Adrenal gland (tissue), 5 donors: ENCODE measurements at regions not wholly inside any gene's neighbourhood (a gene's known extent, or its start where the extent isn't known, plus 50 kb on each side); places are given as distances from the start of the nearest gene placed in this dataset.

Source experiments
- POLR2A ChIP-seq, 2 donors: fragments of 450-650 bp; IDR thresholded peaks; one replicate each; pipeline ENCODE4 v1.6.1; 2017; ENCODE audit warnings: antibody characterized with exemption in 2 of 2, mild to moderate bottlenecking in 2 of 2, moderate library complexity in 1 of 2
- TF ChIP-seq, protein P1 (sequence below), 6 experiments: fragments of 450-650 bp in 4 of 6; fragments of 200-600 bp in 2 of 6; sonication (generic) in 1 of 6; IDR thresholded peaks; 1 replicate in 5 of 6; 2 replicates in 1 of 6; pipeline versions ENCODE4 v1.5.1 to v1.8.0; 2016 to 2021; ENCODE audit warnings: antibody characterized with exemption in 6 of 6, mild to moderate bottlenecking in 2 of 6, moderate library complexity in 1 of 6
- donor health status: DM: no; HTN: no; CAD: no.

DNA sequence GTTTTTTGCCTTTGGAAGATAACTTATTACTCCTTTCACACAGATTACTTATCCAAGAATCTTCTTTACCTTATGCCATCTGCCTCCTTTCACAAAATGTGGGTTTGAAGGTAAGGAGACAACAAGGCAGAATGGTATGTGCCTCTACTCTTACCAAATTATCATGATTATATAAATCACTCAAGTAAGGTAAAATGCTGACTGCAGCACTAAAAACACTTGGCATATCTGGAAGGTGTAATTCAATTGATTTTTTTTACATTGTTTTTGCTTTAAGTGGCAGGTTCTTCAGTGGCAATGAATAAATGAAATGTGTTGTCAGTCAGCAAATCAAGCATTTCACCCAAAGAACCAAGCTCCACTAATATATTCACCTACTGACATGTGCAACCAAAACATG is 346.1 kb downstream of the OMA1 start:
- no peak for TF ChIP-seq POLR2A (IDR thresholded peaks at IDR 0.05)
- TF ChIP-seq, protein P1, sequence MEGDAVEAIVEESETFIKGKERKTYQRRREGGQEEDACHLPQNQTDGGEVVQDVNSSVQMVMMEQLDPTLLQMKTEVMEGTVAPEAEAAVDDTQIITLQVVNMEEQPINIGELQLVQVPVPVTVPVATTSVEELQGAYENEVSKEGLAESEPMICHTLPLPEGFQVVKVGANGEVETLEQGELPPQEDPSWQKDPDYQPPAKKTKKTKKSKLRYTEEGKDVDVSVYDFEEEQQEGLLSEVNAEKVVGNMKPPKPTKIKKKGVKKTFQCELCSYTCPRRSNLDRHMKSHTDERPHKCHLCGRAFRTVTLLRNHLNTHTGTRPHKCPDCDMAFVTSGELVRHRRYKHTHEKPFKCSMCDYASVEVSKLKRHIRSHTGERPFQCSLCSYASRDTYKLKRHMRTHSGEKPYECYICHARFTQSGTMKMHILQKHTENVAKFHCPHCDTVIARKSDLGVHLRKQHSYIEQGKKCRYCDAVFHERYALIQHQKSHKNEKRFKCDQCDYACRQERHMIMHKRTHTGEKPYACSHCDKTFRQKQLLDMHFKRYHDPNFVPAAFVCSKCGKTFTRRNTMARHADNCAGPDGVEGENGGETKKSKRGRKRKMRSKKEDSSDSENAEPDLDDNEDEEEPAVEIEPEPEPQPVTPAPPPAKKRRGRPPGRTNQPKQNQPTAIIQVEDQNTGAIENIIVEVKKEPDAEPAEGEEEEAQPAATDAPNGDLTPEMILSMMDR (IDR thresholded peaks at IDR 0.05) = no peak
